HG03469 (cell line): ENCODE measurements at regions not wholly inside any gene's neighbourhood (a gene's known extent, or its start where the extent isn't known, plus 50 kb on each side); places are given as distances from the start of the nearest gene placed in this dataset.

ENCODE experiments used
- ATAC-seq: cut with Tn5 transposase; IDR thresholded peaks from one replicate; pipeline ENCODE4 v1.9.1; 2021; ENCODE audit warnings: mild to moderate bottlenecking, moderate library complexity, moderate number of reproducible peaks; ENCODE audit not compliant: unreplicated experiment

DNA sequence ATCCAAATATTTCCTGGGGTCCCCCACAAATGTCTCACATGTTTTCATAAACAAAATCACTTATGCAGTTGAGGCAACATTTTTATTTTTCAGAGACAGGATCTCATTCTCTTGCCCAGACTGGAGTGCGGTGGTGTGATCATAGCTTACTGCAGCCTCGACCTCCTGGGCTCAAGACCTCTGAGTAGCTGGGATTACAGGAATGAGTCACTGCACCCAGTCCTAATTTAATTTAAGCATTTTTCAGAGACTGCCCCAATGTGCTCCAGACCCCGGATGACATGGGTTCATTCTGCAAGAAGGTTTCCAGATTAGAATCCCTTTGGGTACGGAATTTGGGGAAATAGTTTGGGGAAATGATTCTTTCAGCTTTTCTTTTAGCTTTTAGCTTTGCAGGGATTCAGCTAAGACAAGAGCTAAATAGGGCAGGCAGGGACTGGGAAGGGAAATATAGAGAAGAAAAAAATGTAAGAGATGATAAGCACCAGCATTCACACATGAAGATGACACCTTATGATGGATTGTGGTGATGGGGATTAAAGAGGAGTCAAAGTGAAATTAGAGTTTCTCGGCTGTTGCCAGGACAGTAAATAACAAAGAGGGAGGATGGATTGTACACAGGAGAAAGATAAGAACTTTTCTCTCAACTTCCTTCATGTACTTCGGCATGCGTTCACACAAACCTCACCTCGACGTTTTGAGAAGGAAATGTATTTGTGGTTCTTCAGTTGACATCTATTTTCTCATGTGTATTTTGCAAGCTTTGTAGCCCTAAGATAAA is 169.4 kb upstream of the TAB2 start:
- ATAC-seq: no peak

DNA sequence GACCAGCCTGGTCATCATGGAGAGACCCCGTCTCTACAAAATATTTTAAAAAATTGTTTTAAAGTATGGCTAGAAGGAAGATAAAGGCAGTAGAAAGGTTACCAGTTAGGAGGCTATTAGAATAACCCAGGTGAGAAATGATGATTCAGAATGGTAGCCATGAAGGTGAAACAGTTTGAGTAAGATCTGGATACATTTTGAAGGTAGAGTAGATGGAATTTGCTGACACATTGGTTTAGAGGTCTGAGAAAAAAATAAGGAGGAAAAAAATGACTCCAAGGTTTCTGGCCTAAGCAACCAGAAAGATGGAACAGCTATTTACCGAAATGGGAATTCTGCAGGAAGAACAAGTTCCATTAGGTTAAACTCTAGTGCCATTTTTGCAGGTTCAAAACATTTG is 167.9 kb upstream of the TAB2 start:
- ATAC-seq: no peak

DNA sequence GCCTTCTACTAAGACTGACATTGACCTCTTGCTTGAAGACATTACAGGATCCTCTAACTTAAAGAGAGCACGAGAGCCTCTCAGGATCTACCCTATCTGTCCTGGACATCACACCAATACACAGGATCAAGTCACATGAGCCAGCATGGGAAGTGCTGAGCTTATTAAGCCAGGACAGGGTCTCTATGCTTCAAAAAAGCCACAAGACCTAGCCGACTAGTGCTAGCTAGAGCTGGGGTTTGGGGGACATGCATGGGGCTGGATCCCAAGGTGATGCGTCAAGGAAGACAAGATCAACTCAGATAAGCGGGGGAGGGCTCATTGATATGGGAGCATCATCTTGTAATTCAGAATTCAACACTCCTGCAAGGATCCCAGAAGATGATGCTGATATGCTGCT is 167.2 kb upstream of the TAB2 start:
- ATAC-seq: no peak

DNA sequence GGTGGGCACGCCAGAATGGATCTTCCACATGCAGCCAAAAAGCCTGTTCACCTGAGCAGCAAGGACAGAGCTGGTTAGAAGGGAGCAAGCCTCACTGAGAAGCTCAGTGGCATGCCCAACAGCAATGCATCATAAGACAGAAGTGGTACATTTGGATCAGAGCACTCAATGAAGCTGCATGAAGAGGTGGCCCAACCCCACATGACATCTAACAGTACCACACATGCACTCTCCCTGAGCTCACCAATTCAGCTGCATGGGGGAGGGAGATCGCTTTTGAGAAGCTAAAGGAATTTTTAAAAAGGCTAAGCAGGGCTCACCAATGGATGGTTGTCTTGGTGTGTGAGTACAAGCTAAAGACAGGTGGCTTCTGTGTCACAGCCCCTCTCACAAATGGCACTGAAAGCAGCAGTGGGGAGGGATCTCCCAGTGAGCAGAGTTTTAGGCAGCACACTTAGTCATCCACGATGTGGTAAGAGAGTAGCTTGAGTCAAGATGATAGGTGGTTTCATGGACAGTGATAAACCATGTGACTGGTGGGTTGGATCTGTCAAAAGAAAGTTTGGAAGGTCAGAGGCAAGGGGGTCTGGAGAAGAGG is 166.6 kb upstream of the TAB2 start:
- ATAC-seq: no peak

DNA sequence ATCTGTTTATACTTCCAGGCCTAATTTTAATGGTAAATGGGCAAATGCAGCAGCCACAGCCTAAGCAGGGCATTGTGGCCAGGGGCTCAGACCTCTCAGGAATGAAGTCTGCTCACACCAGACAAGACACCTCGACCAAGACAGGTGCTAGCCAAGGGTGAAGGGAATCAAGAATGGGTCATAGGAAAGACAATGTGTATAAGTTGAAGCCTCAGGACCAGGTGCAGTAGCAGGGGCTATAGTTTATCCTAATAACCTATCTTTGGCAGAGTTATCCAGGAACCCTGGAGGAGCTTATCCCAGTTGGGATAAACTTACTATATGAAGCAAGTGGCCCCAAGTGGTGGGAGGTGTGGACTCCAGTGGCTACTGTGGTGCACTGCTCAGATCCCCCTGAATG is 165.0 kb upstream of the TAB2 start:
- no peak for ATAC-seq

DNA sequence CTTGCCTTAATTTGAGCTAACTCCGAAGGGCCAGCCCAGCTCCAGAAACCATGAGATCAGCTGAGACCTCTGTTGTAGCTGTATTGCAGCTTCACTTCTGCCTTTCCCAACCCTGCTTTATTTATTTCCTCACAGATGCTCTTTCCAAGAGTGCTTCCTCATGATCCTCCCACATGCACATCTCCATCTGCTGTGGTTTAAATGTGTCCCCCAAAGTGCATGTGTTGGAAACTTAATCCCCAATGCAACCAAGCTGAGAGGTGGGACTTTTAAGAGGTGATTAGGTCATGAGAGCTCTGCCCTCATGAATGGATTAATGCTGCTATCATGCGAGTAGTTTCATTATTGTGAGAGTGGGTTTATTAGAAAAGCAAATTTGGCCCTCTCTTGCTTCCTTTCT is 164.4 kb upstream of the TAB2 start:
- ATAC-seq: no peak

DNA sequence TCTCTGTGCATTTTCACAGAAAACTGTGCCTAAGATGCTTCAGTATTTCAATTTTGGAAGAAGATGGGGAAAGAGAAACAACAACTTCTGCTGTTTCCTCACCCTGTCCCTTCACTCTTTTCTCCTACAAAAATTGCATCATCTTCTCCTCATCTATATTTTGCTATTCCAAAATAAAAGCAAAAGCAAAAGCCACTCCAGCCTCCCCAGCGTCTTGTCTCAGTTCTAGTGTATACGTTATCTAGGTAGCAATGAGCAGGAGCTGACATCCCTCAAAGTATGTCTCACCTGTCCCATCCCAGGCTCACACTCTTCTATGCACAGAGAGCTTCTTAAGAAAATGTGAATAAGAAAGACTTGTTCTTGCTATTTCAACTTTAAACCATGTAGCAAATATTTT is 163.8 kb upstream of the TAB2 start:
- ATAC-seq: no peak

DNA sequence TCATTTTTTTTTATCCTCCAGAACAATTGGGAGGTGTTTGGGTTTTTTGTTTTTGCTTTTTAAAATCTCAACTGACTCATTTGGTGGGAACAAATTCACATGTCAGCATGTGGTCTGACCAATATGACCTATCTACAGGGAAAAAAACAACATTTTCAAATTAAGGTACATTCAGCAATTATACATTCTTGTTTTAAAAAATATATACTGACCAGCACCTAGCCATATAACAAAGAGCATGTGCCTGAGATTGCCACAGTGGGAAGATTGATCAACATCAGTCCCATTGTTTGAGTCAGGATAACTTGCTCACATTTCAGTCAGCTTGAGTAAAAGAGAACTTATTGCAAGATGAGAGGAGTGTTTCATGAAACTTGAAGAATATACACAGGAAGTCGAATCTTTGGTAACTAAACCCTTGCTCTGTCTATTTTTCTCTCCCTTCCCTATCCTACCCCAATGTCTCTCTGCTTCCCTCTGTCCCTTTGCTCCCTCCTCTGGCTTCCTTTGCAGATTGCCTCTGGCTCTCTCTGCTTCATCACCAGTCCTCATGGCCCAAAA is 163.2 kb upstream of the TAB2 start:
- no peak for ATAC-seq

DNA sequence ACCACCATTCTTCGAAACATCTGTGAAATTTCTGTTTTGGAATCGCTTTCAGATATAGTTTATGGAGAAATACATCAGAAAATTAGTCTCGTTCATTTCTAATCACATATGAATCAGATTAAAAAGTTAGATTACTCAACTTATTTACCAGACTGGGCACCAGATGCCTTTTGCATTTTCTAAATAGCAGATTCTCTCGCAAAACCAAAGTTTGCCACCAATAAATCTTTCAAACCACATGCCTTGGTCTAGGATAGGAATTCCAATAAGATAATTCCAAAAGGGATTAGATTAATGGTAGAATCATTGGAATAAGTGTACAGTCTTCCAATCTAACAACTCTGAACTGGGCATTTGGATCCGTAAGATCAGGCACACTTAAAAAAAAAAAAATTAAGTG is 160.4 kb upstream of the TAB2 start:
- no peak for ATAC-seq

DNA sequence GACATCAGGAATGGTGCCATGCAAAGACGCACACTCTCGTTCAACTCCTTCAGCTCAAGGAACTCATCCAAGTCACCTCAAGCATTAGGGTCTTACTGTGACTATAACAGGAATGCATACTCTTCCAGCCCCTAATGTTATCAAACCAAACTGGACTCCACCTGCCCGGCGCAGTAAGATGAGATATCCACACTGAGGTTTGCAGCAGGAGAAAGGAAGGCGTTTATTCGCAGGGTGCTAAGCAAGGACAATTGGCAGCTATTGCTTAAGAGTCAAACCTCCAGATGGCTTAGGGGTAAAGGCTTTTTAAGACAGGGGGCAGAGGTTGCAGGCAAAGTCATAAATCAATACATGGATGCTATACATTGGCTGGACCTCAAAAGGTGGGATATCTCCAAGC is 159.4 kb upstream of the TAB2 start:
- ATAC-seq: no peak

DNA sequence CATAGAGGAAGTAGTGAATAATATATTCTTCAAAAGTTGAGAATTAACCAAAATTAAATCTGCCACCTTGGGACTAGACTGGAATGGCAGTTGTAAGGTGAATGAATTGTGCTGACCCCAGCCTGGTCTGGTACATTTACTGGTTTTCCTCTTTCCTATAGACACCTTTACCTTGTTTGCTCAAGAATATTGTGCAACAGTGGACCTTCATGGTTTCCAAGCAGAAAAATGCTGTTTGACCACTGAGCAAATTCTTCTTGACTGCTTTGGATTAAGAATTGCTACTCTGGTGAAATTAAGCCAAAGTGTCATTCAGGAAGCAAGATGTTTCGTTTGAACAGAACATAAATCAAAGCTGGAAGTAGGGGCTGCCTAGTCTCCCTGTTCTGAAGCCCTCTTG is 156.6 kb upstream of the TAB2 start:
- no peak for ATAC-seq

DNA sequence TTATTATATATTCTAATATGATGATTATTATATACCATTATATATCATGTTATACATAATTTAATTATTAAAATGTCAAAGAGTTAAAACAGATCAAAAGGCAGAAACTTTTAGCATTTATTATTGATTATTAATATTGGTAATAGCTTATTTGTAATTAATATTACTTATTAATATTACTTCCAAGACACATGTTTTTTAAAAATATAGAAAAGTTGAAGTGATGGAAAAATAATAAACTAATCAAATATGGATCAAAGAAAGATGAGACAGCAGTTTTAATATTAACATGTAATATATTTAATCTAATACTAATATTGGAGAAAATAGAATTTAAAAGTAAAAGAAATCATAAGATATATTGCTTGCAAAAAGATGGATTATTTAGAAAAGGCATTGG is 154.6 kb upstream of the TAB2 start:
- ATAC-seq: no peak

DNA sequence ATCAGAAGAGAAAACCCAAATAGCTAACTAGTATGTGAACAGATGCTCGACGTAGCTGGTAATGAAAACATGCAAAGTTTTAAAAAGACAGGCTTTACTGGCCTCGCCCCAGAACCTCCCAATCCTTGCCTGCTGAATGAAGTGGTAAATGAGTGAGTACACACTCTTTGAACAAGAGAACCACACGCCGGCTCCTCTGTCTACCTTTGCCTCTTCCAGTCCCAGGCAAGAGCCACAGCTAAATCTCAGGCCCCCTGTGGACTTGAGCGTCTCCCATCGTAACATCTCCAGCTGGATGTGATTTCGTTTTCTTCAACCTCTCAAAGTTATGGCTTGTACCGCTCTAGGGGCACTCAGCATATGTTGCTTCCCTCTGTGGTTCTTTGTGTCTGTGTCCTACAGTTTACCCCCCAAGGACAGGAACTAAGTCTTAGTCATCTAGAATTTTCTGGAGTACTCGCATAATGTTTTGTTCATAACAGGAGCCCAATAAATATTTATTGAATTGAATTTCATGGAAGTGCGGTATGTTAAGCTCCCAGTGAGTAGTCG is 153.2 kb upstream of the TAB2 start:
- no peak for ATAC-seq

DNA sequence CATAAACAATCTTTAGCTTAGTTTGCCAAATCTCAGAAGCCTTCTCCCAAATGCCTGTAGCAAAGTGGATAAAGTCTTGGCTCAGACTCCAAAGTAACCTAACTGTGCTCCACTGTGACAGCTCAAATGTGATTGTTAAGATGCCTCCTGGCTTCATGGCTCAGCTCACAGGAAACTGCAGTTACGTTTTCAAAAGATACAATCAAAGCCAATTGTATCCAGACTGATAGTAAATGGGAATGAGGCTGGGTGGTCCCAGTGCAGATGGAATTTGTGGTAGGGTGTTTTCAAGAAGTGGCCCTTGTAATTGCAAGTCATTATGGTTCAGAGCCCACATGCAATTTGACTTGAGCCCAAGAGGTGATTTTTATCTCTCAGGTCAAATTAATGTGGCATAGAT is 151.2 kb upstream of the TAB2 start:
- ATAC-seq: no peak

DNA sequence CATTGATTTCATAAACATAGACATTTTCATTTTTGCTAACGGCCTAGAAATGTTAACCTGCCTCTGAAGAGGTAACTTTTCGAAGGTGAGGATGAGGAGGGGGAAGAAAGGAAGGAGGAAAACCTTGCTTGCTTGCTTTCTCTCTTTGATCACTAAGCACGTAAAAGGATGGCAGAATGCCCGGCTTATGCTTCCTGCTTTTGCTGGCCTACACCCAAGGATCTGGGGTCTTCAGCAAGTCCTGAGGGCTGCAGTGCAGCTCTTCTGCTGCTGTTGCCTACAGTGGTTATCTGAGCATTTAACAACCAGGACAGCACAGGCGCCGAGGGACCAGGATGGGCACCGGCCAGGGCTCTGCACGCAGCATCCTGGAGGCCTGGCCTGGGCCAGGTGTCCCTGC is 150.8 kb upstream of the TAB2 start:
- ATAC-seq: no peak

DNA sequence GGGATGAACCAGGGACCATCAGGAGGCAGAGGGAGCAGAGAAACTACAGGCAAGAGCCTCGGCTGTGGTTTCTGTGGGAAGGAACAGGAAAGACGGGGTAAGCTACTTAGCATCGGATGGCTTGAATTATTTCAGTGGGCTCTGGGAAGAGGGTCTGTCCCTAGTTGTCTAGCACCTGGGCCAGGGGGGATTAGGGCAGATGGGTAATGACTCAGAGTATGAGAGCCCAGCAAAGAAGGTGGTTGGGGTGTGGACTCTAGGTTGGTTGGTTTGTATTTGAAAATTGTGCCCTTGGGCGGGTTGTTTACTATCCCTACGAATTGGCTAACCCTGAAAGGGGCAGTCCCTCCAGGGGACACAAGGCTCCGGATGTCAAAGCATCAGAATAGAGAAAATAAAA is 148.5 kb upstream of the TAB2 start:
- ATAC-seq: no peak

DNA sequence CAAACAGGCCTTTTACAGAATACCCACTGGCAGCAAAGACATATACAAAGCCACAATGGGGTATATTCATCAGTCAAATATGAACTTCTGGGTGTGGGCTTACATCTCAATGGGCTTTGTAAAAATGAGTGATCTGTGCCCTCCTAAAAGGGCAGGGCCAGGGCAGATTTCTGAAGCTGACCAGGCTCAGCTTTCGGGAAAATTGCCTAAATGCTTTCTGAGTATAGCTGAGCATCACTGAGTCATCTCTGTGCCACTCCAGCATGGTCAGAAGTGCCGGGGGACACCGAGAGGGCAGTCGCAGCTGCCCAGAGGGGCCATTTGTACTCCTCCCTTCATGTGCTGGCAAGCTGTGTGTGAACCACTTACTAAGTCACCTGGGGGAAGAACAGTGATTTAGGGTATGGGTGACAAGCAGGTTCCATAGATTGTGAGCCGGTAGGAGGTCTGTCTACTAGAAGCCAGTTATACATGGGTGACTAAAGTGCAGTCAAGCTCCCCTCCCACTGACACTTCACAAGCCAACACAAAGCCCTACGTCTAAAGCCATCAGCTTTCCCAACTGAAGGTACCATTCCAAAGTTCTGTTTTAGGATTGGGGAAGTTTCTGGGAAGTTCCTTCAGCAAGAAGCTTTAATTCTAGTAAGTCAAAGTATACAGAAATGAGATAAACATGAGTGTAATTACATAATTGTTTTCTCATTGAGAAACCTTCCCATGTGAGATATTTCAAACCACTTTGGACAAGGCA is 147.6 kb upstream of the TAB2 start:
- ATAC-seq: no peak

DNA sequence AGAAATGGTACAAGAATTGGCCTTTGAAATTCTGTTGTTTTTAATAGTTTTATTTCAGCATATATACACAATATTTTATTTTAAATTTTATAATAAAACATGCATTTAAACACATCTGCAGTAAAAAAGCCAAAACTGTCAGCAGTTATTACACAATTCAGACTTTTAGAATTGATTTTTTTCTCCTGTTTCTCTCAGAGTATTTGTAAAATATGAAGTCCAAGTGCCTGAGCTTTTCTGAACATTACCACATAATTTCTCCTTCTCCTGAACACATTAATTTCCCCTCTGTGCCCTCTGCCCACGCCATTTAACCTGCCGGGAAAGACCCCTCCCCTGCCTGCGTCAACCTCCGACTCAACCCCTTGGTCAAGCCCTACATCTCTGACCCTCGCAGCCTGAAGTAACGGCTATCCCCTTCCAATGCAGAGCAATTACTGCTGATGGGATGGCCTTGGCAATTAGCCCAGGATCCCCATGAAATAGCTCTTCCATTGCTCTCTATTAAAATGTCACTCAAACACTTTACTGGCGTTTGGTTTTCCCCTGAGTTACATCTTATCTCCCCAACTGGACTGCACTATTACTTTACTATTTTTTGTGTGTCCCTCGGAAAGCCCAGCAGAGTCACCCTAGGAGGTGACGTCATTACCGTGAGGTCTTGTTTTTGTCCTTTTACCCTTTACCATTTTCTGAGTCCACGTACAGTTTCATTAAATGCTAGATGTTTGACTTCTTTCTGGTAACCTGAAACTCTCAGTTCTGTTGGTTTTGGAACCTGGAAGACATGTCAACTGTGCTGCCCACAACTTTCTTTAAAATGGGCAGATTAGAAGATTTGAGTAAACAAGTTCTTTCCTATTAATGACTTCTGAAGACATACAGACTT is 146.7 kb upstream of the TAB2 start:
- no peak for ATAC-seq

DNA sequence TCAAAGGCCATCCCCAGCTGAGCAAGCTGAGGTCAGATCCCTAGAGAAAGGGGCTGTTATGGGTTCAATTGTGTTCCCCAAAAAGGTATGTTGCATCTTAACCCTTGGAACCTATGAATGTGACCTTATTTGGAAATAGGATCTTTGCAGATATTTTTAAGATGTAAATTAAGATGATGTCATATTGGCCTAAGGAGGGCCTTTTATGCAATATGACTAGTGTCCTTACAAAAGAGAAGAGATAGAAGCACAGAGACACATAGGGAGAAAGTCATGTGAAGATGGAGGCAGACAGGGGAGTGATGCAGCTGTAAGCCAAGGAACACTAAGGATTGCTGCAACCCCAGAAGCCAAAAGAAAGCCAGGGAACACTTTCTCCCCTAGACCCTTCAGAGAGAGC is 144.3 kb upstream of the TAB2 start:
- ATAC-seq: no peak

DNA sequence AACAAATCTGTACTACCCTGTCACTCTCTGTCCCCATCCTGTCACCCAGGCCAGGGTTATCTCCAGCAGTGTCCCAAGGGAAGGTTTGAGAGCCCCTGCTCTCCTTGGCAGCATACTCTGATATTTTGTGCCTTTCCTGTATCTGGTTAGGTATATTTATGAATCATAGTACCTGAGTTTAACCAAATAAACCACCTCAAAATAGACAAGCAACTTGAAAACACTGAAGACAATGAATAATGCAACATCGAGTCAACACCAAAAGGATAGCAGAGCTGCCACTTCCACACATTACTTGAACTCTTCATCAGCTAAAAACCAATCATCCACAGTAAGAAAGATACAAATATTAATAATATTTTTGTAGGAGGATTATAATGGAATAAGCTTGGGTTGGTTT is 142.6 kb upstream of the TAB2 start:
- ATAC-seq: no peak
